ENCODE measurements at regions not wholly inside any gene's neighbourhood (a gene's known extent, or its start where the extent isn't known, plus 50 kb on each side); places are given as distances from the start of the nearest gene placed in this dataset.

DNA sequence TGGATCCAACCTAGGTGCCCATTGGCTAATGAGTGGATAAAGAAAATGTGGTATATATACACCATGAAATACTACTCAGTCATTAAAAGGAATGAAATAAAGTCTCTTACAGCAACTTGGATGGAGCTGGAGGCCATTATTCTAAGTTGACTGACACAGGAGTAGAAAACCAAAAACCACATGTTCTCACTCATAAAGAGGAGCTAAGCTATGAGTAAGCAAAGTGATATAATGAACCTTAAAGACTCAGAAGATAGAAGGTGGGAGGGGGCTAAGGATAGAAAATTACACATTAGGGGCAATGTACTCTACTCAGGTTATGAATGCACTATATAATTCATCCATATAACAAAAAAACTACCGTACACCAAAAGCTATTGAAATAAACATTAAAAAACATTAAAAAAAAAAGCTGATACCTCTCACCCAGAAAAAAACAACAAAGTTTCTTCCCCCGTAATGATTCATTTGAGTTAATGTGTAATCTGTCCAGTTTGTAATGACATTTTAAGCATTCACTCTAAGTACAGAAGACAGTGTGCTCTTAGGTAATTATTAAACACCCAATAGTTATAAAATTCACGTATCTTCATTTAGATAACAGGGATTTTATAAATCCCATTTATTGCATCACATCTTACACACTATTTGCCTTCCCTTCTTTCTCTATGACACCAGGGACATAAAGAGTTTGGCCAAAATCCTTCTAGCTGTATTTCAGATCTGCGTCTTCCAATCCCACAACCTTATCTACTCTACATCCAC, 941.5 kb downstream of the CDH11 start:
- intact Hi-C loops (cut with micrococcal nuclease) = no loop called here
- no peak overlapping the region for H3K4me3 Mint-ChIP-seq
- H3K27ac Mint-ChIP-seq = no peak overlapping the region
- POLR2A ChIA-PET = no interaction called here
- DNase-seq = no peak
- no peaks in the 10 kb centered on the region for H3K27me3 Mint-ChIP-seq
- H3K9me3 Mint-ChIP-seq = peaks cover 43% of the 10 kb centered on the region
- CTCF ChIA-PET = no interaction called here
- H3K4me1 Mint-ChIP-seq (ENCODE audit: low read depth) = no peaks in the 10 kb centered on the region
- no peaks in the 10 kb centered on the region for H3K36me3 Mint-ChIP-seq

- Mint-ChIP-seq H3K4me1 (ENCODE audit: low read depth) (no peaks in the 10 kb centered on the region), H3K27me3 (no peaks in the 10 kb centered on the region), H3K36me3 (no peaks in the 10 kb centered on the region), H3K4me3 (no peak overlapping the region), H3K9me3 (peaks cover 44% of the 10 kb centered on the region), H3K27ac (no peak overlapping the region)
- ChIA-PET POLR2A (no interaction called here), CTCF (no interaction called here)
- no peak for DNase-seq
- intact Hi-C loops (cut with micrococcal nuclease) = no loop called here
Observed at GRCh38 chr16:64174327-64174726, 947.5 kb downstream of the CDH11 start.

DNA sequence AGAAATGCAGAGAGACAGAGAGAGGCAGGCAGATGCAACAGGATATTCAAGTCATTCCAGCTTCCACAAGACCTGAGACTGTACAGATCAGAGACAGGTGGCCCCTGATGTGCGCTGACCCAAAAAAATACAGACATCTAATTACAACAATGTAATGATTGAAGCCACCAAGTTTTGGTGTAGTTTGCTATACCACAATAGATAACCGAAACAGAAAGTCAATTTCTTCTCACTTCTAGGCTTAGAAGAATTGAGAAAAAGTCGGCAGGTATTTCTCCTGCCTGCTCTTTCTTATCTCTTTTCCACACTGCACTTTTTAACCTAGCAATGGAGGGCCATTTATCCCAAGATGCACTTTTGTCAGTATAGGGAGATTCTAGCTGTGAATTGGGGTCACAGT, 949.2 kb downstream of the CDH11 start:
- H3K4me3 Mint-ChIP-seq = no peak overlapping the region
- no peaks in the 10 kb centered on the region for H3K27me3 Mint-ChIP-seq
- H3K4me1 Mint-ChIP-seq (ENCODE audit: low read depth) = no peaks in the 10 kb centered on the region
- CTCF ChIA-PET = no interaction called here
- peaks cover 33% of the 10 kb centered on the region for H3K9me3 Mint-ChIP-seq
- no peak overlapping the region for H3K27ac Mint-ChIP-seq
- no peaks in the 10 kb centered on the region for H3K36me3 Mint-ChIP-seq
- no peak for DNase-seq
- POLR2A ChIA-PET = no interaction called here
- intact Hi-C loops (cut with micrococcal nuclease) = no loop called here

DNA sequence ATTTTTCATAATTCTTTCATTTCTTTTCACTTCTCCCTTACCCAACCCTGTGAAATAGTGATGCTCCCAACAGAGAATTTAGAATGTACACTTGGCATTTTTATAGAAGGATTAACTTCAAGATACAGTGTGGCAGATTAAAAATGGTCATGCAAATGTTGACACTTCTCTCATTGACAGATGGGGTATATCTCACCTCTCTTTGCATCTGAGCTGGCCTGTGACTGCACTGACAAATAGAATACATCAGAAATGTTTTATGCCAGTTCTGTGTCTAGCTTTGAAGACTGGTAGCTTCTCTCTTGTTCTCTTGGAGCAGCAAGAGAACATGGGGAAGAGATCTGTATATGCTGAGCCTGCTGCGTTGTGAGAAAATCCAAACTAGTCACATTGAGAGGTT, 949.6 kb downstream of the CDH11 start:
- Mint-ChIP-seq H3K4me3 (no peak overlapping the region), H3K27ac (no peak overlapping the region), H3K4me1 (ENCODE audit: low read depth) (no peaks in the 10 kb centered on the region), H3K27me3 (no peaks in the 10 kb centered on the region), H3K9me3 (peaks cover 29% of the 10 kb centered on the region), H3K36me3 (no peaks in the 10 kb centered on the region)
- DNase-seq = no peak
- POLR2A ChIA-PET = no interaction called here
- CTCF ChIA-PET = no interaction called here
- intact Hi-C loops (cut with micrococcal nuclease) = no loop called here

DNA sequence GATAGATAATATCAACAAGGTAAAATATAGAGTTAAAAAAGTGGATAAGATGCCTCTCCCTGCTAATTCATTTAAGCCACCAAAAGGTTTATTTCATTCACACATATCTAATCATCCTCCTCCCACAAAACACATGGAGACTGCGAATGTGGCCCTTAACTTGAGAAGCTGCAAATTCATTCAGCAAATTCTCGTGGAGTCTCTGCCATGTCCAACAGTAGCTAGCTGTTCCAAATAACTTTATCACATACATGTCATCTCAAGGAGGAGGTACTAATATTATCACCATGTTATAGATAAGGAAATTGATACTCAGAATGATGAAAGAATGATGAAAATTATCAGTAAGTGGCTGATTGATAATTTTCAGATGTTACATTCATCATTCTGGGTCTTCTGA, 950.2 kb downstream of the CDH11 start:
- no peaks in the 10 kb centered on the region for H3K27me3 Mint-ChIP-seq
- H3K4me3 Mint-ChIP-seq = no peak overlapping the region
- ChIA-PET CTCF (no interaction called here), POLR2A (no interaction called here)
- no peaks in the 10 kb centered on the region for H3K36me3 Mint-ChIP-seq
- H3K9me3 Mint-ChIP-seq = peaks cover 27% of the 10 kb centered on the region
- no peaks in the 10 kb centered on the region for H3K4me1 Mint-ChIP-seq (ENCODE audit: low read depth)
- H3K27ac Mint-ChIP-seq = no peak overlapping the region
- intact Hi-C loops (cut with micrococcal nuclease) = no loop called here
- DNase-seq = no peak

- no peak overlapping the region for H3K27ac Mint-ChIP-seq
- peaks cover 25% of the 10 kb centered on the region for H3K9me3 Mint-ChIP-seq
- H3K36me3 Mint-ChIP-seq = no peaks in the 10 kb centered on the region
- no peak overlapping the region for H3K4me3 Mint-ChIP-seq
- DNase-seq = no peak
- POLR2A ChIA-PET = no interaction called here
- no peaks in the 10 kb centered on the region for H3K27me3 Mint-ChIP-seq
- intact Hi-C loops (cut with micrococcal nuclease) = loop anchor here (10.0 kb wide), 1 partner anchor 956 kb away; the partner anchor contains the start of gene CDH11
- CTCF ChIA-PET = no interaction called here
- H3K4me1 Mint-ChIP-seq (ENCODE audit: low read depth) = no peaks in the 10 kb centered on the region
Observed at GRCh38 chr16:64168371-64168770, 953.5 kb downstream of the CDH11 start.

DNA sequence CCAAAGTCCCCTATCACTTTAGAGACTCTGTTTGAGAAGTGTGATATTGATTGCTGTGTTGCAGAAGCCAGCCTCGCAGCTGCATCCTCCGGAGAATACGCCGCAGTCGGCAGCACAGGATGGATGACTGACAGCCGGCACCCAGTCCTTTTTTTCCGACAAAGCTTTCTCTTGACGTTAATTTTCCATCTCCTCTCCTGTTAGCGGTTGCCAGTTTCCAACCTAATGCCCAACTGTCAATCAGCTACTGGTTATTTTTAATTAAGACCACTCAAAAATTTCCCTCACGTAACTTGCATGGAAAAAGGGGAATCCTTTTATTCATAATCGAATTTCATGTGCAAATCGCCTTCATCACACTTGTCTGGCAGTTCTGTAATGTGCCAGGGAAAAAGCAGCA, 953.9 kb downstream of the CDH11 start:
- no peaks in the 10 kb centered on the region for H3K27me3 Mint-ChIP-seq
- no peak overlapping the region for H3K4me3 Mint-ChIP-seq
- H3K27ac Mint-ChIP-seq = no peak overlapping the region
- H3K36me3 Mint-ChIP-seq = no peaks in the 10 kb centered on the region
- ChIA-PET CTCF (no interaction called here), POLR2A (no interaction called here)
- no peak for DNase-seq
- no peaks in the 10 kb centered on the region for H3K4me1 Mint-ChIP-seq (ENCODE audit: low read depth)
- H3K9me3 Mint-ChIP-seq = peaks cover 25% of the 10 kb centered on the region
- intact Hi-C loops (cut with micrococcal nuclease) = loop anchor here (10.0 kb wide), 1 partner anchor 957 kb away; the partner anchor contains the start of gene CDH11

DNA sequence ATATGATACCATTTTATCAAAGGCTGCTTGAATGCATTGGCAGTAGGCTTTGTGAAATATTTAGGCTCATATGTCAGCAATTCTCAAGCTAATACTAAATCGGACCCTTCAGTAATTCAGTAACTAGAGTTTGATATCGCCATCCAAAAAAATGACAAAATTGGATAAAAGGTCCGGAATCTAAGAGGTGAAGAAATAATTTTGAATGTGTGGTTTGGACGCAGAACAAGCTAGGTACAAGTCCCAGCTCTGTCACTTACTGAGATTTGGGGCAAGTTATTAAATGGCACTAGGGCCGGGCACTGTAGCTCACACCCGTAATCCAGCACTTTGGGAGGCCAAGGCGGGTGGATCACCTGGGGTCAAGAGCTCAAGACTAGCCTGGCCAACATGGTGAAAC, 956.5 kb downstream of the CDH11 start:
- ChIA-PET POLR2A (no interaction called here), CTCF (no interaction called here)
- no peaks in the 10 kb centered on the region for H3K27me3 Mint-ChIP-seq
- H3K27ac Mint-ChIP-seq = no peak overlapping the region
- peaks cover 20% of the 10 kb centered on the region for H3K9me3 Mint-ChIP-seq
- H3K4me3 Mint-ChIP-seq = no peak overlapping the region
- H3K36me3 Mint-ChIP-seq = no peaks in the 10 kb centered on the region
- no peak for DNase-seq
- H3K4me1 Mint-ChIP-seq (ENCODE audit: low read depth) = no peaks in the 10 kb centered on the region
- intact Hi-C loops (cut with micrococcal nuclease) = loop anchor here (10.0 kb wide), 1 partner anchor 959 kb away; the partner anchor contains the start of gene CDH11

DNA sequence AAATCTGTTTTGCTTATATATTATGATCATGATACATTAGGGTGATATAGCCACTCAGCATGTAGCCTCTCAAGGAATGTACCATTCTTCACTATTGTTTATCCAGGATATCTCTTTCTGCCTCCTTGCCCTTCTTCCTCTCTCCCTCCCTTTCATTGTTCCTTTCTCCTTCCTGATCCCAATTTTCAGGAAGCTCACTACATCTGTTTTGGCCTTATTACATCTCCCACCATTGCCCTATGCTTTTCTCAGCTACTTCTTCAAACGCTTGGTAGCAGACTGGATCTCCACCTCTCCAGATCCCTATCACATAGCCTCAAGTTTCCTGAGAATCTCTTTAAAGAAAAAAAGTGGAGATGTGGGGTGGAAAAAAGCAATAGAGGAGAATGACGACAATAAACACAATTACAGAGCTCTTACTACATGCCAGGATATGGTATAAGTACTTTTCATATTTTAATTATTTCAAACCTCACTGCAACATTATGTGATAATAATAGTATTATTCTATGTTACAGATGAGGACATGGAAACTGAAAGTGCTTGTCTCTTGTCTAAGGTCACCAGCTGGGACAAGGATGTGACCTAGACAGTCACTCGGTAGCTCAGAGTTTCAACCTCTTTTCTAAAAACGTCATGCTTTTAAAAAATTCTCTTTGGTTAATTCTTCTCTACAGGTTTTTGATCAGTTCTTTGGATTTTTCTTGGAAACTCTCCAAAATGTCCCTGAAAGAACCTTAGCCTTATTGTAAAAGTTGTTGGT, 959.1 kb downstream of the CDH11 start:
- Mint-ChIP-seq H3K27ac (no peak overlapping the region), H3K4me1 (ENCODE audit: low read depth) (no peaks in the 10 kb centered on the region), H3K27me3 (no peaks in the 10 kb centered on the region), H3K4me3 (no peak overlapping the region), H3K9me3 (peaks cover 26% of the 10 kb centered on the region), H3K36me3 (no peaks in the 10 kb centered on the region)
- POLR2A ChIA-PET = no interaction called here
- DNase-seq = no peak
- CTCF ChIA-PET = no interaction called here
- intact Hi-C loops (cut with micrococcal nuclease) = loop anchor here (10.0 kb wide), 1 partner anchor 962 kb away; the partner anchor contains the start of gene CDH11

GRCh38 chr16:64159976-64160375, 961.9 kb downstream of the CDH11 start:
- Mint-ChIP-seq H3K4me1 (ENCODE audit: low read depth) (no peaks in the 10 kb centered on the region), H3K9me3 (peaks cover 36% of the 10 kb centered on the region), H3K27me3 (no peaks in the 10 kb centered on the region), H3K27ac (no peak overlapping the region), H3K36me3 (no peaks in the 10 kb centered on the region), H3K4me3 (no peak overlapping the region)
- no peak for DNase-seq
- ChIA-PET CTCF (no interaction called here), POLR2A (no interaction called here)
- intact Hi-C loops (cut with micrococcal nuclease) = loop anchor here (10.0 kb wide), 1 partner anchor 965 kb away; the partner anchor contains the start of gene CDH11

- POLR2A ChIA-PET = no interaction called here
Observed at GRCh38 chr16:64158941-64159588, 962.8 kb downstream of the CDH11 start.

GRCh38 chr16:64153718-64154117, 968.1 kb downstream of the CDH11 start:
- no peaks in the 10 kb centered on the region for H3K36me3 Mint-ChIP-seq
- no peak for DNase-seq
- intact Hi-C loops (cut with micrococcal nuclease) = no loop called here
- no peaks in the 10 kb centered on the region for H3K27me3 Mint-ChIP-seq
- ChIA-PET POLR2A (no interaction called here), CTCF (no interaction called here)
- no peaks in the 10 kb centered on the region for H3K4me1 Mint-ChIP-seq (ENCODE audit: low read depth)
- peaks cover 46% of the 10 kb centered on the region for H3K9me3 Mint-ChIP-seq
- no peak overlapping the region for H3K27ac Mint-ChIP-seq
- no peak overlapping the region for H3K4me3 Mint-ChIP-seq

More at GRCh38 chr16:64158941-64159588, 962.8 kb downstream of the CDH11 start:
- H3K27me3 Mint-ChIP-seq = no peaks in the 10 kb centered on the region
- no peak overlapping the region for H3K4me3 Mint-ChIP-seq
- DNase-seq = no peak
- H3K9me3 Mint-ChIP-seq = peaks cover 29% of the 10 kb centered on the region
- CTCF ChIA-PET = no interaction called here
- H3K27ac Mint-ChIP-seq = no peak overlapping the region
- H3K4me1 Mint-ChIP-seq (ENCODE audit: low read depth) = no peaks in the 10 kb centered on the region
- no peaks in the 10 kb centered on the region for H3K36me3 Mint-ChIP-seq
- intact Hi-C loops (cut with micrococcal nuclease) = no loop called here
